Hindlimb muscle (tissue), 1 donor: ENCODE measurements at regions not wholly inside any gene's neighbourhood (a gene's known extent, or its start where the extent isn't known, plus 50 kb on each side); places are given as distances from the start of the nearest gene placed in this dataset.
A peak's percentile ranks its signal among the peaks of the same experiment; 100 is the strongest.

Experiments
- DNase-seq: peaks from one replicate; pipeline ENCODE4 v3.0.0-alpha.2; 2013

DNA sequence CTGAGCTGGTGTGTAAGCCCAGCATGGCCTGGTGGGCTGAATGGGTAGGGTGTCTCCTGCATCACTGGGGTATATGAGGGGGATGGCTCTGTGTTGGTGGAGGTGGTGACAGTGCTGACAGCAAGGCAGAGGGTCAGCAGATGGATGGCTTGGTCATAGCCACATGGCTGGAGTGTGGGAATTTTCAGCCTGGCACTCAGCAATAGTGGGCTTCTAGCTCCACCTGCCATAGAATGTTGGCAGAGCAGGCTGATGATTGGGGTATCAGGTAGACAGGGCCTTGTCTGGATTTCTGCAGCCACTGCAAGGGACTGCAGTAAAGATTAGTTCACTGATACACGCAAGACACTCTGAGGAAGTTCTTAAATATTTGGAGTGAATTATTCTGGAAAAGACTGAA lies 137.5 kb upstream of the BACH2 start:
- DNase-seq = no peak

DNA sequence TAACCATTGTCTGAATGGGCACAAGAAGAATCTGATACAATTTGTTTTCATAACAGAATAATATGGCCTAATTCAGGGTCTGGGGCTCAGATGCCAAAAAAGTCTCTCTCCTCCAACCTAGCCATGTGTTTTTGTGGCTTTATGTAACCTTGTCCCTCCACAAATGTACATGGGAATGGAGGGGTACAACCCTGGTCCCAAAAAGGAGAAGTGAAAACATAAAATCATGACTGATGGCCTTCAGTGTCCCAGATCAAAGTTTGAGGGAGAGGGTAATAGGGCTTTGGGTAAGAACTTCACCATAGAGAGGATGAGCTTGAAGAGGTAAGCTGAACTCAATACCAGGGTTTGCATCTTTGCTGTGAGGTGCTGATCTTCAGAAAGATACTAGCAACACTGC lies 136.3 kb upstream of the BACH2 start:
- no peak for DNase-seq

DNA sequence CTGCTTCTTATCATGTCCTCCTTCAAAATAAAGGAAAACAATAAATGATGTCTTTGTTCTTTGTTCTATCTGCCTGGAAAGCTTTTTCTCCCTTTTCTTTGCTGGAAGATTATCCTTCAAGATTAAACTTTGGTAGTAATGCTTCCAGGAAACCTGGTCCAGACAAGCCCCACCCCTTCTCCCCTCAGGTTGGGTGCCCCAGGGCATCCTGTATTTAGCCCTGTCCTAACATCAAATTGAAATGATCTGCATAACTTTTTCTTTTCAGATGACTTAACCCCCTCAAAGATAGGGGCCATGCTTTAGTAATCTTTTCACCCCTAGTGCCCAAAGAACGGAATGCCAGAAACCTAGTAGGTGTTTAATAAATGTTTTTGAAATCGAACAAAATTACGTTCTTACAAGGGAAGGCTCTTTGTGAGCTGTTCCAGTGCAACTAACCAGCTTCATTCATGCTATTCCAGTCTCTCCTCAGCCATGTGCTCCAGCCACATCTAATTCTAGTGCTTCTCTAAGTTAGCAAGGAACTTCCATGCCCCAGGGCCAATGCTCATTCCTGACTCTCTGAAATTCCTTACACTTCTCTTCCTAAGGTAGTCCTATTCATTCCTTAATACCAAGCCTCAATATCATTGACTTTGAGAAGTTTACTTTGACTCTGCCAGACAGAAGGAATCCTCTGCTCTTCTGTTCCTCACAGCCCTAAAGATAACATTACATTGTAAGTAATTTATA lies 135.6 kb upstream of the BACH2 start:
- DNase-seq = no peak

DNA sequence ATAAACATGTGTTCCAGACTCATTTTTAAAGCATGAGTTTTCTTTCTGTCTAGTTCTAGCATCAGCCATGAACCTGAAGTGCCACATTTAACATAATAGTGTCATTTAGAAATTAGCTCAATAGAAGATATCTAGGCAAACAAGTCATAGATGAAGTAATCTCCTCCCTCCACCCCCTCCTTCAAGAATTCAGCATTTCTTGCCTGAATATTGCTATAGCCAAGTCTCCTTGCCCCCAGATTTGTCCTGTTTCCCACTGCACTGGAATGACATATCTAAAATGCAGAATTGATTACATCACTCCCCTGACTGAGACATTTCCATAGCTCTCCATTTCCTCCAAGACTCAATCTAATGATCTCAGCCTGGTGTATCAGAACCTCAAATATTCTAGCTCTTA lies 134.9 kb upstream of the BACH2 start:
- DNase-seq = no peak

DNA sequence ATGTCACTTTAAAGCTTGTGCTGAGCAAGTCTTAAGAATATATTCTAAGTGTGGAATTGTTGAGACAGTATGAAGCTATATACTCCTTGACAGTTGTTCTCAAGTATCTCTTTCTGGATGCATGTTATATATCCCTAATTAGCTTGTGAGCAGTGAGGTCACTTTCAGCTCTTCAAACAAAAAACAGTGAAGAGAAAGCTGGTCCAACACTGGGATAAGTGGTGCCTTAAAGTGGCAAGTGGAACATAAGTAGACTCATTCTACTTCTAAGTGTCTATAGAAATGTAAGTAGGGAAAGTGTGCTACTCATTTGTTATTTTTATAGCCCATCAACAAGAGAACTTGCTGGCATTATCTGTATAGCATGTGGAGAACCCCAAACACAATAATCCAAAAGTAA lies 133.1 kb upstream of the BACH2 start:
- DNase-seq = no peak

DNA sequence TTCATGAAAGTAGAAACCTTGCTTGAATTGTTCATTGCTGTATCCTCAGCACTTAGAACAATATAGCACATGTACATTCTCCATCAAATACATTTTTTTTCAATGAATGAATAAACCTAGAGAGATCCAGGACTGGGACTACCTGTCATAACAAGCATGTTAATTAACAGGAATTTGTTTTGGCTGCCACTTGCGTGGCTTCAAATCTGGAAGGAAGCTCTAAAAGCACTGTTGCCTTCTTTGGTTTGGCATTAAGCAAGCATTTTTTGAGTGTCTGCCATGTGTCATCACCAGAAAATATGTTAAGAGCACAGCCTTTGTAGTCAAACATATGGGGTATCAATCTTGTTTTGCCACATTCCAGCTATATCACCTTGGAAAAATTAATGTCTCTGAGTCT lies 131.9 kb upstream of the BACH2 start:
- no peak for DNase-seq

DNA sequence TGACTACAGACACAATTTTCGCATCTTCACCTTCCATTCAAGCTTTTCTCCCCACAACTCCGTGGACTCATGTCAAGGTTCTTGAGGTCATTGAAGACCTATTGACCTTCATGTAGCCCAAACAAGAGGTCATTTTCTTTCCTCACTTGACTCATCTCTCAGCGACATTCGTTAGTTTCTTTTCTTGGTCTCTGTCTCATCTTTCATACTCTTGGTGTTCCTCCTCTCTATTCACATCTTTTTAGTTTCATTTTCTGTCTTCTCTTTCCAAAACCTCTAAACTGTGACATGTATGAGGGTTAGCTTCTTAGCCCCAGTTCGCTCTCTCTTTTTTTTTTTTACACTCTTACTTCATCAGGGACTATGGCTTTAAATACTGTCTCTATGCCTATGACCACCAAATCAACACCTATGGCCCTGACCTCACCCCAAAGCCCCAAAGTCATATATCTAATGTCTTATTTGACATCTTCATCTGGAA lies 128.6 kb upstream of the BACH2 start:
- DNase-seq = no peak

DNA sequence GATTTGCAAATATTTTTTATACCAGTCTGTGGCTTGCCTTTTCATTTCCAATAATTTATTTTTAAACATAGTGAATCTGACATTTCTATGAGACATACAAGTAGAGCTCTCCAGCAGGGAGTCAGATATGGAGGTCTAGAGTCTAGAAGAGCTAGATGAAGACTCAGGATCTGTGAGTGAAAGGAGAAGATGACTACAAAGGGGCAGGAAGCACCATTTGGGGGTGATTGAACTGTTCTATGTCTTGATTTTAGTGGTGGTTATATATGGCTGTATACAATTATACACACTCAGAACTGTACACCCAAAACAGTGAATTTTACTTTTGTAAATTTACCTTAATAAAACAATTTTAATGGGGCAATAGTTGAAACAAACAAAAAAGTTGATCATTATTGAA lies 127.9 kb upstream of the BACH2 start:
- no peak for DNase-seq

DNA sequence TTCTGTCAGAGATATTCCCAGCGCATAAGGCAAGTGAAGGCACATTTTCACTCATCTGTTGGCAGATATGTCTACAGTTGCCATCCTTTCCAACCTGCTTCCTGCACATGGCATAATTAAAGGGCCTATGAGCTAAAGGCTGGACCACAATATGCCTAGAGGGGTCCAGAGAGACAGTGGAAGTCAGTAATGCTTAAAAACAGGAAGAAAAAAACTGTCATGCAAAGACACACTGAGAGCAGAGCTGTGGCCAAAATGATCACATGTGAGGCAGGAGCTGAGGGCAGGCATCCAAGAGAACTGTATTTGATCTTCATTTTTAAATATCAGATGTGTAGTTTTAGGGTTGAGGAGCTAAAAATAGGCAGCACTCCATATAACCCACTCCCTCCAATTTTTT lies 125.0 kb upstream of the BACH2 start:
- no peak for DNase-seq

DNA sequence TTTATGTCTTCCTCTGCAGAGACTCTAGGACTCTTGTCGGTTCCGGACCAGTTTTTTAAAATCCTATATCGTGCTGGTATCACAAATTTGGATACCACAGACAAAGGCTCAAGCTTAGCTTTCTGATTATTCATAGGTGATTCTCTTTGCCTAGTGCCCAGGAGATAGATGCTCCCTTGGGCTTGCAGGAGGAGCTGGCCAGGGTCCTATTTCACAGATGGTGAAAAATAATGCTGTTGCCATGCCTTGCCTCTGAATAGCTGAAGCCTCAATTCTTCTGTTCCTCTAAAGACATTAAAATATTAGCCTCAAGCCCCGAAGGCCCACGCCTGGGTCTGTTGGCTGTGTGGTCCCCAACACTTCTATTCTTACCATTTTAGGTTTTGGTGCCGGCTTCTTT lies 123.9 kb upstream of the BACH2 start:
- no peak for DNase-seq

DNA sequence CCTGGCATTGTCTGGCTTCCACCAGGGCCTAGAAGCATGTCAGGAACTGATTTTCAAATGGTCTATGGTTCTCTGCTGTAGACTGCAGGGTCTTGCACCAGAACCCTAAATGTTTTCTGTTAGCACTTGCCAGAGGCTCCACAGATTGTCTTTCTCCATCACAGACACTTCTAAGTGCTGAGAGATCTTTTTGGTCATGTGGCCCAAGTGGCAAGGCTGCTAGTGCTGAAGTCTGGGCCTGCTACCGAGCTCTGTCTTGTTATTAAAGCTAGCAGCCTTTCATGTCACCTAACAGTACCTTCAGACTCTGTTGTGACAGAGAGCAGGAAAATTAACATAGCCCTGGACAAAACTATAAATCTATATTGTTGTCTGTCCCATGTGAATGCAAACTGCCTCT lies 120.7 kb upstream of the BACH2 start:
- no peak for DNase-seq

DNA sequence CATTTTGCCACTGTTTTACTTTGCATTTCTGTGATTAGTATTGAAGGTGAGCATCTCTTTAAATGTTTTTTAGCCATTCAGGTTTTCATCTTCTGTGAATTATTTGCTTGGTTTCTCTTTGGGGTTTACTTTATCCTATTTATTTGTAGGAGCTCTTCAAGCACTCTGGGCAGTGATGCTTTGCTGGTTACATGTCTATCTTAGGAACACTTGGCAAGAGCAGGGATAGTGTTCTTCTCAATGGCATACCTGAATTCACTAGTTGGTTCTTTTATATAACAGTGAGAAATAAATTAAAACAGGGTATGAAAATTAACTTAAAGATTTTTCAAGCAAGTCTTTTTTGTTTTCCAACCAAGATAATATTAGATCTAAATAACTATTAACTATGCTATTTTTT lies 119.7 kb upstream of the BACH2 start:
- no peak for DNase-seq

DNA sequence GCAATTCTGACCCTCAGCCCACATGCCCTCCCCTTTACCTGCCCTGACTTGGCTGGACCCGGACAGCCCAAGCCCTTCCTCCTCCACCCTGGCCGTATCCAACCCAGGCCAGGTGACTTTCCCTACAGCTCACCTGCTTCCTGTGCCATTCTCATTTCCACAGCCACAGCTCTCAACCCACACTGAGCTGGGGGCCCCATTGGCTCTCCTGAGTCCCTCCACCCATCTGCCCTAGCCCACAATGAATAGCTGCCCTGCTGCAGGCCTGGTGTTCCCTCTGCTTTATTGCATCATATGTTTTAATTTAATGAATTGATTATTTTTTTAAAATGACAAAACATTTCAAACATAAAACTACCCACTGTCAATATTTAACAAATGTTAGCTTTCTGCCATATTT lies 118.5 kb upstream of the BACH2 start:
- no peak for DNase-seq

DNA sequence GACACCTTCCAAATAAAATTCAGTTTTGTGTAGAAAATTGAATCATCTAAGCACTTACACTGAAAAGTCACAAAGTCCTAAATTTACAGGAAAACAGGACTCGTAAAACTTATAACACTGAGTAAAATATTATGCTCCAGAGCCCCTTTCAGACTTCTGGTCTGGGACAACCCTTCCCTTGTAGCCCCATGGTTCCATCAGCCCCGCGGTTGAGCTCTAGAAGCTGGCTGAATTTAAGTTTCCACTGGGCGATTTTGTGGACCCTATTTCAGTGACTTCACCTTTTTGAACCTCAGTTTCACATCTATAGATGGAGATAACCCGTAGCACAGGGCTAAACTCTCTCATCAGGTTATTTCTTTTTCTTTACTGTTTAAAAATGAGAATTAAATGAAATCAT lies 117.7 kb upstream of the BACH2 start:
- DNase-seq = no peak

DNA sequence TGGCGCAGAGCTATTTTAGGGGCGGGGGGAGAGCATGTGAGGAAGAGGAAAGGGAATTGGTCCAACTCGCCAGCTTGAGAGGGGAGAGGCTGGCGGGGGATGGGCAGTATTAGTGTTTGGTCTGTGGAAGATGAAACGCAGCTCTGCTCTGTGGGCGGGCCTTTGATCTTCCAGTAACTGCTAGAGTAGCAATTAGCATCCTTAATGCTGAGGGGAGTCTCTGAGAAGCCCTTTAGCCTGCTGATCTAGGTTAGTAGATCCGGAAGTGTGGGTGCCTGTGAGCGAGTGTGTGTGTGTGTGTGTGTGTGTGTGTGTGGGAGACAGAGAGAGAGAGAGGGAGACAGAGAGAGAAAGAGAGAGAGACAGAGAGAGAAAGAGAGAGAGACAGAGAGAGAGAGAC lies 117.2 kb upstream of the BACH2 start:
- DNase-seq = peak; percentile 23

DNA sequence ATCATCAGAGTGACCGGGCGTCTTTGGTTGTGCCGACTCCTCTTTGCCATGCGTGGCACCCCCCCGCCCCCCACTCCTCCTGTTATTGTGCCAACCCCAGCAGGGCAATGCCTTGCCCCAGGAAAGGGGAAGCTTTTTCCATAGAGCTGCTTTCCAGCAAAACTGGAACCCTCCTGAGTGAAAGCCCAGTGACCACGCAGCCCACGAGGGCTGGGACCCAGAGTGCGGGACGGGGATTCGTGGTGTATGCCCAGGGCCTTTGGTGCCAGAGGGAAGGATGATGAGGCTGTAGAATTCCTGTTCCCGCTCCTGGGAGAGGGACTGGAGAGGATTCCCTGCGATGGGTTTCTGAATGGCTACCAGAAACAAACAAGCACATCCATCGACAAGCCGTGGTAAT lies 116.8 kb upstream of the BACH2 start:
- DNase-seq = no peak

DNA sequence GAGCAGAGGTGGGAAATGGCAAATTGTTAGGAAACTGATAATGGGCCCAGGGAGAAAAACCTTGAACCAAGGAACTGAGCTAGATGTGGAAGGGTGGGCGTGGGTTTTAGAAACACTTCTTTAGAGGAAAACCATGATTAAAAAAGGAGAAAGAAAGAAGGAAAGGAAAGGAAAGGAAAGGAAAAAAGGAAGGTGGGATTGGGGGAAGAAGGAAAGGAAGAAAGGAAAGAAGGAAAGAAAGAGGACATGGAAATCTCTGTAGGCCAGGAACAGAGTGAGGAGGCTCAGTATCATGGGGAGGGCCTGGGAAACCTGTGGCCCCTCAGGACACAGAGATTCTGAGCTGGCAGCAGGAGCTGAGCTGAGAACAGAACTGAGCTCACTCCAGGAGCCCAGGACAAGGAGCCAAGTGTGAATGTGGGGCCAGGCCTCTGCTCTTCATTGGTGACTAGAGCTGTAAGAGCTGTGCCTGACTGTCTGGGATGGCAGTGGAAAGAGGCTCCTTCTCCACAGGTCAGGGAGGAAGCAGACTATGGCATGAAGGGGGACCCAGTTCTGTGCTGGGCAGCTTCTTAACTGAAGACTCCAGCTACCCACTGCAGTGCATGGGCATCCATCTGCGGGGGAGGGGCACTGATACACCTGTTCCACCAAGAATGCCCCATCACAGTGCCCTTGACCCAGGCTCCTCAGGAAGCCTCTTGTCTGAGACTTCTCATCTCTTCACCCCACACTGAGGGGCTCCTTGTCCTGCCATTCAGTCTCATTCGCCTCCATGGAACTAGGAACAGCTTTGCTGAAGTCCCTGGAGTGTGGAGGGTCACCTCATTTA lies 116.1 kb upstream of the BACH2 start:
- DNase-seq = no peak

DNA sequence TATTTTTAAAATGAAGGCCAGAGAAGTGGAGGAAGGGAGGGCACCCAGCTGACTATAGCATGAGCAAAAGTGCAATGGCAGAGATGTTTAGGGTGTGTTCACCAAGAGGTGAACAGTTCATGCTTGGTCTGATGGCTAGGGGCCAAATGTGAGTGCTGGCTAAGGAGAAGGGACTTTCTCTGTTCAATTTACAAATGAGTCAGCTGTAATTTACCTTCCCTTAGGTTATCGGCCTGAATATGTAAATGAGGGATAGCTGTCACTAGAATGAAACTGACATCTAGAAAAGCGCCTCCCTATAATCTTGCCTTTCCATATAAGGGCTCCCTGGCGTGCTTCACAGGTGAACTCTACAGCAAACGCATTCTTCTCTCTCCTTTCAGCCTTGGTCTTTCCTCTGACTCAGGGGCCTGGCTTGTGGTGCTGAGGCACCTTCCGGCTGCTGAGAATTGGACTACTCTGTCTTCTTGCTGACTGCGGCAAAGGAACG lies 114.7 kb upstream of the BACH2 start:
- no peak for DNase-seq

DNA sequence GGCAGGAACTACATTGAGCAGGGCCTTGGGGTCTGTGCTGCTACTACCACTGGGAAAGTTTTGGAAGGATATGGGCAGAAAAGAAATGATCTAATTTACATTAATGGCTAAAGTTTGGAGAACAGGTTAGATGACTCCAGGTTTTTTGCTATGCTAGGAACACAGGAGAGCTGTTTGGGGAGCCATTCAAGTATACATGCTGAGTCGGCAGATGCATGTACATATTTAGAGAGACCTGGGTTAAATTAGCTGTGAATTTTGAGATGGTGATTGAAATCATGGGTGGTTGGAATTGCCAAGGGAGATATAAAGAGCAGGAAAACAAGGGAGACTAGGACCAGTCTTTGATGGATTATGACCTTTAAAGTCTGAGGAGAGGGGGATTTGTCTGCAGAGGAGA lies 113.1 kb upstream of the BACH2 start:
- no peak for DNase-seq

DNA sequence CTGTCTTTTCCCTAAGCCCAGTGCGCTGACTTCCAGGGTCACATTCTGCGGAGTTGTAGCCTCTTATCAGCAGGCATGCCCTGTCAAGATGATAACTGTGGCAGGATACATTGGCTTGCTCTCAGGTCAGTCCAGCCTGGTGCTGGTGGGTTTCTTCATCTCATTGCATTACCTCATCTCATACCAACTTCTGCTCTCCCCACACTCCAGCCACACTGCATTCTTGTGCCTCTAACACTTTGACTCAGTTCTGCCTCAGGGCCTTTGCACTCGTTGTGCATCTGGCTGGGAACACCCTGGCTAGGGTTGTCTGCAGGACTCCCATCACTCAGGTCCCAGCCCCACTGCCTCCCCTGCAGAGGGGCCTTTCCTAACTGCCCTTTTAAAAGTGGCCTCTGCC lies 110.3 kb upstream of the BACH2 start:
- no peak for DNase-seq

DNA sequence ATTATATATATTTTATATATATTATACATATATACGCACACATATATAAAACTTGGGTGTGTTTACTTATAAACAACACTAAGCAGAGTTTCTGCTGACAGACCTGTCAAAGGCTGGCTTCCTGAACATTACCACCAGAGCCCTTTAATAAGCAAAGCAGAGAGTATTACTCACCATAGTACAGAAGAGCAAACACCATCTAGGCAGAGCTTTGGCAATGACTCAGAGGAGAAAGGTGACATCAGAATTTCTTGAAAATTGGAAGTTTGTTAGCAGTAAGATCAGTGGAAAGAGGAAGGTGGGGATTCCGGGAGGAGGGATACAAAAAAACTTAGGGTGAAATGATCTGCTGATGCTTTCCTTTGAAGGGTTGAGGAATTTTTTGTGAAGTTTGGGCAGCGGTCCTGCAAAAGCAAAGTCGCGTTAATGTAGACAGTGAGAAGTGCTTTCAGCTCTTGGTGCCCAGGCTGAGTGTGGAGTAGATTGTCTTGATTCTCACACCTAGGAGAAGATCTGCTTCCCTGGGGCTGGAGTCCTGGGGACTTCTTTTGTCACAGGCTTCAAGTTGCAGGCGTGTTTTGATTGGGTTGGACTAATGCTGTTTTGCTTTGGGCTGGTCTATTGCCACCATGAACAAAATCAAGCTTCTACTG lies 109.6 kb upstream of the BACH2 start:
- no peak for DNase-seq

DNA sequence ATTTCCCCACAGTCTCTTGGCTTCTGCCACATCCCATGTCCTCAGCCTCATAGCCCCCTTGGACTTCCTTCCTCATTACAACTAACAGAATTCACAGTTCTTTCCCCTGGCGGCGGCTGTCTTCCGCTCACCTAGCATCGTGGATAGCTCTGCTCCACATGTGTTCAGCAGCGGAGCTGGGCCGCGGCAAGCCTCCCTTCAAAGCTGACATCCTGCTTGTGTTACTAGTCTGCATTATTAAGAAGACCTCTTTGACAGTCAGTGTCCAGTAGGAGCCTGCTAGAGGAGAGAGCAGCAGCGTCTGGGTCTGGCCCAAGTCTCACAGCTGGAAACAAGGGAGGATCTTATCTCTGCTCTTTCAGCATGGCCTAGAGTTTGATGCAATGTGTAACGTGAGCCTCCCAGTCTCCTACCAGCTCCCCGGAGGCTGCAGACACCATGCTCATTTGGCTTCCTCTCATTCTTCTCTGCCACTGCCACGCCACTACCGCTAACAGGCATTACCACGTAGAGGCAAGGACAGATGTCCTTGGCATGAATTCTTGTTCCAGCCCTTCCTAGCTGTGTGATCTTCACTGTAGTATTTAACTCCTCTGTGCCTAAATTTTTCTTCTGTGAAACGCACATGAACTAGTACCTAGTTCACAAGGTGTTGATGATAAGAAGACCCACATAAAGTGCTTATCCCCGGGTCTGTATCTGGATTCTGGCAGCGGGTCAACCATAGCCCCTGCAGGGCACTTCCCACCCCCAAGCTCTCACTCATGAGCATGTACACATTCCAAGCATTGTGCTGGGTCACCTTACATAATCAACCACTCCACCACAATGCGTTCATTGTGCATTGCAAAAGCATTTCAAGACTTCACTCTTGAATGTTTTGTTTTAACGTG lies 107.1 kb upstream of the BACH2 start:
- peak; percentile 29 for DNase-seq

DNA sequence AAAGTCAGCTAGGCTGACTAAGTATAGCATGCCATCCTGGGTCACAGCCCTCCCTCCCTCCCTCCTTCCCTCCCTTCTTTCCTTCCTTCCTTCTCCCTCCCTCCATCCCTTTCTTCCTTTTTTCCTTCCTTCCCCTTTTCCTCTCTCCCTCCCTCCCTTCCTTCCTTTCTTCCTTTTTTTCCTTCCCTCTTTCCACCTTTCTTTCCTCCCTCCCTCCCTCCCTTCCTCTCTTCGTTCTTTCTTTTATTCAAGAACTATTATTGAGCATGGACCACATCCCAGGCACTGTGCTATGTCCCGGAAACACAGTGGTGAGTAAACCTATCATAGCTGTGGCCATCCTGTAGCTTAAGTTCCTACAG lies 106.2 kb upstream of the BACH2 start:
- no peak for DNase-seq
